PC-3 (cell line): ENCODE measurements at regions not wholly inside any gene's neighbourhood (a gene's known extent, or its start where the extent isn't known, plus 50 kb on each side); places are given as distances from the start of the nearest gene placed in this dataset.

Source experiments
- EZH2 ChIP-seq: fragments of 300-600 bp; sonication (generic); IDR thresholded peaks from one replicate; pipeline ENCODE4 v1.6.1; 2017; ENCODE audit warnings: antibody characterized with exemption, mild to moderate bottlenecking, low read length; ENCODE audit not compliant: unreplicated experiment
- TF ChIP-seq, protein P1 (sequence below): fragments of 300-600 bp; sonication (generic); conservative IDR thresholded peaks from 2 replicates; pipeline ENCODE4 v1.5.1; 2017; ENCODE audit warnings: antibody characterized with exemption, low read depth, mild to moderate bottlenecking, low read length

DNA sequence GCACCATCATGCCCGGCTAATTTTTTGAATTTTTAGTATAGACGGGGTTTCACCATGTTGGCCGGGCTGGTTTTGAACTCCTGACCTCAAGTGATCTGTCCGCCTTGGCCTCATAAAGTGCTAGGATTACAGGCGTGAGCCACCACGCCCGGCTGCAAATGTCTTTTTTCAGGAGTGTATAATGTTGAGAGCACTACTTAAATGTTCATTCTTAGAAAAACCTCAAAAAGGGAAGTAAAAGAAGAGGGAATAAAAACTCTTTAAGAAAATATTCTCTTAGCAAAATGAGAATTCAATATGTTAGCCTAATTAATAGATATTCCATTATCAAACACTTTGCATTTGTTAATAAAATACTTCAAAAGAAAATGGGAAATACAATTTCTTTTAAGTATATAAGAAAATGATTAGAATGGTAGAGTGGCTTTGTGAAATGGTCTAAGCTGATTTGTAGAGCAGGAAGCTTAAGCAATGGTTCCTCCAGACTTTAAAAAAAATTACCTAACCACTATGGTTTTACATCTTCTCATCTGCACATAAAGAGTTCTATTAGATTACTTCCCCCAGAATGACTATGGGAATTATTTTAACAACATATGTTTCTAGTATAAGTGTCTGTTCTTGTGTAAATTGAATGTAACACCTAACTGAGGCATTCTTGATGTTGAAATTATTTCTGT is 226.7 kb upstream of the ALCAM start:
- no peak for TF ChIP-seq EZH2
- TF ChIP-seq, protein P1, sequence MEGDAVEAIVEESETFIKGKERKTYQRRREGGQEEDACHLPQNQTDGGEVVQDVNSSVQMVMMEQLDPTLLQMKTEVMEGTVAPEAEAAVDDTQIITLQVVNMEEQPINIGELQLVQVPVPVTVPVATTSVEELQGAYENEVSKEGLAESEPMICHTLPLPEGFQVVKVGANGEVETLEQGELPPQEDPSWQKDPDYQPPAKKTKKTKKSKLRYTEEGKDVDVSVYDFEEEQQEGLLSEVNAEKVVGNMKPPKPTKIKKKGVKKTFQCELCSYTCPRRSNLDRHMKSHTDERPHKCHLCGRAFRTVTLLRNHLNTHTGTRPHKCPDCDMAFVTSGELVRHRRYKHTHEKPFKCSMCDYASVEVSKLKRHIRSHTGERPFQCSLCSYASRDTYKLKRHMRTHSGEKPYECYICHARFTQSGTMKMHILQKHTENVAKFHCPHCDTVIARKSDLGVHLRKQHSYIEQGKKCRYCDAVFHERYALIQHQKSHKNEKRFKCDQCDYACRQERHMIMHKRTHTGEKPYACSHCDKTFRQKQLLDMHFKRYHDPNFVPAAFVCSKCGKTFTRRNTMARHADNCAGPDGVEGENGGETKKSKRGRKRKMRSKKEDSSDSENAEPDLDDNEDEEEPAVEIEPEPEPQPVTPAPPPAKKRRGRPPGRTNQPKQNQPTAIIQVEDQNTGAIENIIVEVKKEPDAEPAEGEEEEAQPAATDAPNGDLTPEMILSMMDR: no peak
